HFFc6 (cell line): ENCODE measurements at regions not wholly inside any gene's neighbourhood (a gene's known extent, or its start where the extent isn't known, plus 50 kb on each side); places are given as distances from the start of the nearest gene placed in this dataset.
A peak's percentile ranks its signal among the peaks of the same experiment; 100 is the strongest.

ENCODE experiments used
- DNase-seq: peaks from one replicate; pipeline ENCODE4 v3.0.0-alpha.2; 2018
- H3K27ac Mint-ChIP-seq: 2 replicates; pipeline ENCODE4 v1.8.0; 2020; ENCODE audit warnings: mild to moderate bottlenecking, mixed read lengths
- H3K27me3 Mint-ChIP-seq: 2 replicates; pipeline ENCODE4 v1.8.0; 2021; ENCODE audit warnings: mild to moderate bottlenecking, moderate library complexity, mixed read lengths; ENCODE audit not compliant: insufficient read depth
- H3K36me3 Mint-ChIP-seq: 2 replicates; pipeline ENCODE4 v1.8.0; 2021; ENCODE audit warnings: low read depth, mixed read lengths
- H3K4me1 Mint-ChIP-seq: 2 replicates; pipeline ENCODE4 v1.8.0; 2020; ENCODE audit warnings: low read depth, mixed read lengths
- H3K4me3 Mint-ChIP-seq: 2 replicates; pipeline ENCODE4 v1.8.0; 2020; ENCODE audit warnings: mild to moderate bottlenecking, moderate library complexity, mixed read lengths
- H3K9me3 Mint-ChIP-seq: 2 replicates; pipeline ENCODE4 v1.8.0; 2020; ENCODE audit warnings: mild to moderate bottlenecking, mixed read lengths
- TF ChIP-seq, protein P1 (sequence below): fragments of 200-600 bp; sonication (generic); IDR thresholded peaks from 2 replicates; pipeline ENCODE4 v1.5.0; 2021; ENCODE audit warnings: antibody characterized with exemption, mild to moderate bottlenecking

DNA sequence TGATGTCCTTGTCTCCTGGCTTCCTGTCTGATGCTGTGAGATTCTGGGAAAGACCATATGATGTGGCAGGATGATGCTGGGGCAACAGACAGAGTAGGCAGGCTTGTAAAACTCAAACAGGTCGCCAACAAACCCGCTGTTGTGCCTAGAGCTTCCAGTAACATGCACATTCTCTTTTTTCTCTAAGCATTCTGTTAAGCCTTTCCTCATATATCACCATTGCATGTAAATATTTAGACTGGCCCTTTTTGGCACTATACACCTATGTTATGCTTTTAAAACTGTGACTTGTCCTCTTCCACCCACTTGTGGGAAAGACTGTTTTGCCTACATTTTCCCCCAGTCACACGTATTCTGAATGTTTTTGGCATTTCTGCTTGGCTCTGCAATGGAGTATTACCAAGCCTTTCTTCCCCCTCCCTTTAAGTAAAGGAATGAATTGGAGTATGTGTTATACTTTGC, 250.4 kb upstream of the TANK start:
- H3K9me3 Mint-ChIP-seq = no peaks in the 10 kb centered on the region
- H3K4me1 Mint-ChIP-seq = peaks cover 53% of the 10 kb centered on the region
- H3K27me3 Mint-ChIP-seq = no peaks in the 10 kb centered on the region; the same call in 1 of the 2 replicates
- DNase-seq = no peak
- H3K27ac Mint-ChIP-seq = 0 out of 2 replicates have a peak overlapping the region, but pooled peaks have one; percentile 71
- no peaks in the 10 kb centered on the region for H3K36me3 Mint-ChIP-seq
- TF ChIP-seq, protein P1, sequence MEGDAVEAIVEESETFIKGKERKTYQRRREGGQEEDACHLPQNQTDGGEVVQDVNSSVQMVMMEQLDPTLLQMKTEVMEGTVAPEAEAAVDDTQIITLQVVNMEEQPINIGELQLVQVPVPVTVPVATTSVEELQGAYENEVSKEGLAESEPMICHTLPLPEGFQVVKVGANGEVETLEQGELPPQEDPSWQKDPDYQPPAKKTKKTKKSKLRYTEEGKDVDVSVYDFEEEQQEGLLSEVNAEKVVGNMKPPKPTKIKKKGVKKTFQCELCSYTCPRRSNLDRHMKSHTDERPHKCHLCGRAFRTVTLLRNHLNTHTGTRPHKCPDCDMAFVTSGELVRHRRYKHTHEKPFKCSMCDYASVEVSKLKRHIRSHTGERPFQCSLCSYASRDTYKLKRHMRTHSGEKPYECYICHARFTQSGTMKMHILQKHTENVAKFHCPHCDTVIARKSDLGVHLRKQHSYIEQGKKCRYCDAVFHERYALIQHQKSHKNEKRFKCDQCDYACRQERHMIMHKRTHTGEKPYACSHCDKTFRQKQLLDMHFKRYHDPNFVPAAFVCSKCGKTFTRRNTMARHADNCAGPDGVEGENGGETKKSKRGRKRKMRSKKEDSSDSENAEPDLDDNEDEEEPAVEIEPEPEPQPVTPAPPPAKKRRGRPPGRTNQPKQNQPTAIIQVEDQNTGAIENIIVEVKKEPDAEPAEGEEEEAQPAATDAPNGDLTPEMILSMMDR = no peak
- no peak overlapping the region for H3K4me3 Mint-ChIP-seq

DNA sequence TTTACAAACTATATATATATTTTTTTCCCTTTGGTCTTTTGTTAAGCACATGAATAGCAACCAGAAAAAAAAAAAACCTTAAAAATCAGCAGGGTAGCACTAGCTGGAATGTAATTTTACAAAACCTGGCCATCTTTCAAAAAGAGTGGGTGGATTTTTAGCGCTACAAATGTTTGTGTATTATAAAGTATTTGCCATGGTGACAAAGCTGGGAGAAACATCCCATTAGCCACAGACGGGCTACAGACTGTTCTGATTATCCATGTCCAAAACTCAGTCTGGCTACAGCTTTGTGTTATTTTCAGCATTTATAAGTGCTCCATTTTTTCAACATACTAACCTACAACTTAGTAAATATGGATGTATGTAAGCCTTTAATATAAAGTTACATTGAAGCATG, 249.5 kb upstream of the TANK start:
- H3K4me3 Mint-ChIP-seq = peak overlapping the region; percentile 29
- no peaks in the 10 kb centered on the region; the same call in 1 of the 2 replicates for H3K27me3 Mint-ChIP-seq
- peak; percentile 73 for DNase-seq
- H3K27ac Mint-ChIP-seq = peak overlapping the region; percentile 71
- peaks cover 60% of the 10 kb centered on the region for H3K4me1 Mint-ChIP-seq
- H3K36me3 Mint-ChIP-seq = peaks cover 8% of the 10 kb centered on the region
- TF ChIP-seq, protein P1 = no peak
- no peaks in the 10 kb centered on the region for H3K9me3 Mint-ChIP-seq

DNA sequence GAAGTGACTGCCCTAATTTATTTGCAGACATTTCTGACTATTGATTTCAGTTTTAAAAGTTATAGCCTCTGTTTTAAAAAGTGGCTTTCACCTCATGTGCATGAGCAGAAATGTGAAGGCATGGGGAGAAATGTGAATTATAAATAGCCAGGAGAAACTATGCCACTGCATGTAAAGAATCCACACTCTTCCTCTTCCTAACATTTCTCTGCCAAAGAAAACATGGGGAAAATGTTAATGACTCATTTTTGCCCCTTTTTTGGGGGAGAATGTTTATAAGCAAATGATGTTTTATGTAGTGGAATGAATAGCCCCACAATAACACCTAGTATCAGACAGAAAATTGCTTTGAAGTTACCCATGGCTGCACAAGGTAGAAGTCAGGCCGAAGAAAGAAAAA, 249.0 kb upstream of the TANK start:
- Mint-ChIP-seq H3K4me1 (peaks cover 66% of the 10 kb centered on the region), H3K27ac (peak overlapping the region; percentile 71), H3K9me3 (no peaks in the 10 kb centered on the region), H3K27me3 (no peaks in the 10 kb centered on the region; the same call in 1 of the 2 replicates), H3K36me3 (peaks cover 9% of the 10 kb centered on the region), H3K4me3 (peak overlapping the region; percentile 29)
- TF ChIP-seq, protein P1 = no peak
- peak; percentile 14 for DNase-seq

DNA sequence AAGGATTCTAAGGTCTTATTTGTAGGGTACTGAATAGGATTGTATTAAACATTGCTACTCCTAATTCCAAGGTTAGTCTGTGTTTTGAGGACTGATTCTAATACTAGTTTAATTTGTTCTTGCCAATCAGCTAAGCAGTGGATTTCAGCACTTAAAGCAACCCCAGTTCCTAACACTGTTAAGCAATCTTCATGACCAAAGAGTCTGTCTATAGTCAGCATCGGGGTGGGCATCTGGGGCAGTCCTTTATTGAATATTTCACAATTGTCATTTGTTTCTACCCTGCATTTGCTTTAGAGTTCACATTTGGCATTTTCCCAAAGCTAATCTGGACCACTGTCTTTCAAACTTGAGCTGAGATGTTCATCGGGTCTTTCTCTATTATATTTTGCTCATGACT, 248.0 kb upstream of the TANK start:
- DNase-seq = no peak
- TF ChIP-seq, protein P1 = no peak
- no peaks in the 10 kb centered on the region for H3K9me3 Mint-ChIP-seq
- no peaks in the 10 kb centered on the region; the same call in 1 of the 2 replicates for H3K27me3 Mint-ChIP-seq
- no peak overlapping the region for H3K27ac Mint-ChIP-seq
- H3K4me1 Mint-ChIP-seq = peaks cover 71% of the 10 kb centered on the region
- H3K36me3 Mint-ChIP-seq = peaks cover 9% of the 10 kb centered on the region
- no peak overlapping the region for H3K4me3 Mint-ChIP-seq

DNA sequence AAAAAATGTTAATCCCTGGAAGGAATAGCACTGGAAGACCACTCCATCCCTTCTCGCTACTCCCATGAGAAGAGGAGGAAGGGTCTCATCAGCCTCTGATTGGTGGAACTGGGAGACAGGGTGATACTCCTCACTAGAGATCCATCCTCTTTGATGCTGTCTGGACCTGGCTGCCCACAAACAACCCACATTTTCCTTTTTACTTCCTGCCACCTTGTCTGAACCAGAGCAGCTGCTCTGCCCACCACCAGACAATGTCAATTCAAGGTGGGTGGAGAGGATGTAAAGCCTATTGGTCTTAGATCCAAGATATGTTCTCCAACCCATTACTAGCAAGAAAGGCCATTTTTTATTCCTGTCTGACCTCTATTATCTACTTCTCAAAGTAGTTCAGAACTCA, 246.9 kb upstream of the TANK start:
- TF ChIP-seq, protein P1 = no peak
- DNase-seq = no peak
- Mint-ChIP-seq H3K27me3 (no peaks in the 10 kb centered on the region), H3K36me3 (peaks cover 9% of the 10 kb centered on the region), H3K4me1 (peaks cover 73% of the 10 kb centered on the region), H3K27ac (no peak overlapping the region), H3K9me3 (no peaks in the 10 kb centered on the region), H3K4me3 (no peak overlapping the region)

DNA sequence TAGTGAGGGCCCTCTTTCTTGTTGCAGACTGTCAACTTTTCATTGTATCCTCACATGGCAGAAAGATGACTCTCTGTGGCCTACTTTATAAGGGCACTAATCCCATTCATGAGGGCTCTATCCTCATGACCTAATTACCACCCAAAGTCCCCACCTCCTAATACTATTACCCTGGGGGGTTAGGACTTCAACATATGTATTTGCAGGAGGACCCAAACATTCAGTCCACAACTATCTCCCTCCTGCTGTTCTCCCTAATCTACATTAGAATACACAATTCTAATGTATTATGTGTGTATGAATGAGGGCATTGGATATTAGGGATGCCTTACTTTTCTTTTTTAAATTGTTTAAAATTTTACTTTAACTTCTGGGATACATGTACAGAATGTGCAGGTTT, 246.0 kb upstream of the TANK start:
- TF ChIP-seq, protein P1 = no peak
- Mint-ChIP-seq H3K4me3 (no peak overlapping the region), H3K27ac (no peak overlapping the region), H3K36me3 (peaks cover 9% of the 10 kb centered on the region), H3K9me3 (no peaks in the 10 kb centered on the region), H3K27me3 (no peaks in the 10 kb centered on the region), H3K4me1 (peaks cover 76% of the 10 kb centered on the region)
- no peak for DNase-seq
